SK-N-SH (cell line): ENCODE measurements at regions not wholly inside any gene's neighbourhood (a gene's known extent, or its start where the extent isn't known, plus 50 kb on each side); places are given as distances from the start of the nearest gene placed in this dataset.
"Not testable (repeated sequence)": the region's sequence is repeated elsewhere in the genome, so short reads cannot be mapped to it uniquely, and the experiment has no call there.

Experiments
- CTCF ChIA-PET: fragments of 300-600, 350-600 bp; formaldehyde crosslinking; extraction: SDS; loops from one replicate; lab custom pipeline; 2021; lab: Yijun Ruan, JAX
- POLR2A ChIA-PET: fragments of 350-600 bp; sonication (Branson Sonifier 250); formaldehyde crosslinking; extraction: SDS; loops from one replicate; lab custom pipeline; 2020; ENCODE audit warnings: antibody characterized with exemption, inconsistent platforms; lab: Yijun Ruan, JAX
- DNase-seq: peaks from one replicate; pipeline ENCODE4 v3.0.0; 2012
- H2AFZ ChIP-seq: fragments of 200-600 bp; sonication (generic); 2 replicates; pipeline ENCODE4 v1.8.1; 2016; ENCODE audit warnings: antibody characterized with exemption, mild to moderate bottlenecking, low read depth
- H3F3A ChIP-seq: fragments of 200-600 bp; sonication (generic); replicated peaks from 2 replicates; pipeline ENCODE3; 2016; ENCODE audit warnings: antibody characterized with exemption, mild to moderate bottlenecking; ENCODE audit not compliant: insufficient read depth
- H3K27ac ChIP-seq, 2 experiments: fragments of 200-500 bp in 1 of 2; fragments of 200-600 bp in 1 of 2; sonication (Bioruptor generic) in 1 of 2; sonication (generic), shearing (Covaris generic) in 1 of 2; 2 replicates each; pipeline versions ENCODE4 v1.5.1 to v1.6.1; 2014 to 2016; ENCODE audit warnings: low read depth in 2 of 2, inconsistent platforms in 1 of 2, low read length in 1 of 2, mild to moderate bottlenecking in 1 of 2, mixed read lengths in 1 of 2
- H3K27me3 ChIP-seq: fragments of 200-600 bp; sonication (generic), shearing (Covaris generic); 2 replicates; pipeline ENCODE4 v1.6.1; 2016; ENCODE audit warnings: mixed run types; ENCODE audit not compliant: insufficient read depth
- H3K36me3 ChIP-seq, 2 experiments: fragments of 200-500 bp in 1 of 2; fragments of 200-600 bp in 1 of 2; sonication (Bioruptor generic) in 1 of 2; sonication (generic) in 1 of 2; replicated peaks in 1 of 2; 2 replicates each; pipeline versions ENCODE3 to v1.5.1; 2014 to 2016; ENCODE audit warnings: low read length in 1 of 2, mild to moderate bottlenecking in 1 of 2; ENCODE audit not compliant: insufficient read depth in 2 of 2, control insufficient read depth in 1 of 2
- H3K4me1 ChIP-seq, 2 experiments: fragments of 200-500 bp in 1 of 2; fragments of 200-600 bp in 1 of 2; sonication (Bioruptor generic) in 1 of 2; sonication (generic), shearing (Covaris generic) in 1 of 2; 2 replicates each; pipeline versions ENCODE4 v1.5.1 to v1.6.1; 2014 to 2016; ENCODE audit warnings: low read depth in 1 of 2, low read length in 1 of 2, mixed run types in 1 of 2; ENCODE audit not compliant: insufficient read depth in 2 of 2, control insufficient read depth in 1 of 2
- H3K4me2 ChIP-seq: fragments of 200-600 bp; sonication (generic), shearing (Covaris generic); 2 replicates; pipeline ENCODE4 v1.6.1; 2017; ENCODE audit warnings: mixed run types
- H3K4me3 ChIP-seq, 2 experiments: fragments of 200-500 bp in 1 of 2; fragments of 200-600 bp in 1 of 2; sonication (Bioruptor generic) in 1 of 2; sonication (generic), shearing (Covaris generic) in 1 of 2; 2 replicates each; pipeline versions ENCODE4 v1.5.1 to v1.8.1; 2014 to 2016; ENCODE audit warnings: low read depth in 2 of 2, inconsistent platforms in 1 of 2, low read length in 1 of 2, mild to moderate bottlenecking in 1 of 2, mixed read lengths in 1 of 2, moderate library complexity in 1 of 2
- H3K79me2 ChIP-seq: fragments of 200-600 bp; sonication (generic); 2 replicates; pipeline ENCODE4 v1.8.1; 2017; ENCODE audit warnings: mild to moderate bottlenecking; ENCODE audit not compliant: insufficient read depth
- H3K9ac ChIP-seq: fragments of 200-600 bp; sonication (generic); 2 replicates; pipeline ENCODE4 v1.6.1; 2017; ENCODE audit warnings: mixed run types
- H3K9me2 ChIP-seq: fragments of 200-600 bp; sonication (generic); 2 replicates; pipeline ENCODE4 v1.6.1; 2017; ENCODE audit warnings: mixed run types
- H3K9me3 ChIP-seq: fragments of 200-600 bp; sonication (generic); 2 replicates; pipeline ENCODE4 v1.6.1; 2017; ENCODE audit warnings: mixed run types, mild to moderate bottlenecking, moderate library complexity
- H4K20me1 ChIP-seq: fragments of 200-600 bp; sonication (generic); 2 replicates; pipeline ENCODE4 v1.6.1; 2017; ENCODE audit warnings: mild to moderate bottlenecking, mixed run types; ENCODE audit not compliant: insufficient read depth
- CHD2 ChIP-seq: fragments of 150-350 bp; IDR thresholded peaks from 2 replicates; pipeline ENCODE4 v1.6.1; 2018; ENCODE audit warnings: low read length; ENCODE audit not compliant: partially characterized antibody
- ELF1 ChIP-seq: IDR thresholded peaks from 2 replicates; pipeline ENCODE4 v1.4.0; 2012
- MEF2A ChIP-seq: IDR thresholded peaks from 2 replicates; pipeline ENCODE4 v1.4.0; 2012; ENCODE audit warnings: low read depth, borderline replicate concordance
- MXI1 ChIP-seq: IDR thresholded peaks from 2 replicates; pipeline ENCODE4 v1.6.1; 2012; ENCODE audit warnings: mild to moderate bottlenecking, low read depth, low read length, improper control_type of control experiment
- RAD21 ChIP-seq: IDR thresholded peaks from 2 replicates; pipeline ENCODE4 v1.6.1; 2012; ENCODE audit warnings: mild to moderate bottlenecking, low read length
- RCOR1 ChIP-seq: fragments of 150-350 bp; IDR thresholded peaks from 2 replicates; pipeline ENCODE4 v1.6.1; 2017; ENCODE audit warnings: antibody characterized with exemption, low read length
- SMC3 ChIP-seq: IDR thresholded peaks from 2 replicates; pipeline ENCODE4 v1.6.1; 2012; ENCODE audit warnings: low read depth, low read length, improper control_type of control experiment
- TEAD4 ChIP-seq: IDR thresholded peaks from 2 replicates; pipeline ENCODE4 v1.4.0; 2012; ENCODE audit warnings: mild to moderate bottlenecking, borderline replicate concordance; ENCODE audit not compliant: insufficient read depth
- WGBS: methylation state at CpG from one replicate; pipeline ENCODE4 v1.1.6; 2017; ENCODE audit warnings: low lambda C conversion rate; 5-methylcytosine and 5-hydroxymethylcytosine counted together
- TF ChIP-seq, protein P1 (sequence below): IDR thresholded peaks from 2 replicates; pipeline ENCODE4 v1.4.0; 2012; ENCODE audit warnings: low read depth, borderline replicate concordance
- TF ChIP-seq, protein P2 (sequence below): IDR thresholded peaks from 2 replicates; pipeline ENCODE4 v1.6.1; 2012; ENCODE audit warnings: mild to moderate bottlenecking, low read depth, low read length, moderate library complexity

DNA sequence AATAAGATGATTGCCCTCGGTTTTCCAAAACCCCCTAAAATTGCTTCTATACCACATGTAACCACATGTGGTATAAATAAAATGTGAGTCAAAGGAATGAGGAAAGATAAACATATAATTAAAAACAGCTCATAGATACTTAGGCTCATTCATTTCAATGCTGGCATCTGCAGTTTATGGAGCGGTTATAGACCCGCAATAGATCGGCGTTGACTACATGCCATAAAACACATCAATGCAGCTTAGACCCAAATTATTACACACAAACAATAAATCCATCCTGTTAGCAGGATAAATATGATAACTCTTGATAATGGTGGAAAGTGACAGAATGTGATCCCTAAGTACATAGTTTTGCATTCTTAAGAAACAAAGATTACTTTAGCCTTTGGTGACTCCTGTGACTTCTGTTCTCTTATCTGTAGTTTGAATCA is 143.7 kb downstream of the NR2F2 start:
- H3K9ac ChIP-seq = no peak overlapping the region
- no peaks in the 10 kb centered on the region for H3K36me3 ChIP-seq
- H3K4me3 ChIP-seq = no peak overlapping the region
- POLR2A ChIA-PET = no interaction called here
- no peaks in the 10 kb centered on the region; the same call in 1 of the 2 replicates for H3K9me3 ChIP-seq
- no peak overlapping the region for H2AFZ ChIP-seq
- DNase-seq = peak; percentile 35
- H4K20me1 ChIP-seq = no peaks in the 10 kb centered on the region
- H3K79me2 ChIP-seq = no peaks in the 10 kb centered on the region
- CTCF ChIA-PET = interaction anchor here (0.8 kb wide), 1 partner anchor 31 kb away, joined by 3 read pairs; no protein-coding TSS in a partner anchor
- H3K4me2 ChIP-seq = no peak overlapping the region
- H3K27ac ChIP-seq = no peak overlapping the region
- no peaks in the 10 kb centered on the region for H3F3A ChIP-seq
- no peaks in the 10 kb centered on the region for H3K9me2 ChIP-seq
- 17% methylated on average over 5 of the region's 5 CpGs for WGBS
- TF ChIP-seq RCOR1 (peak; percentile 30; the same call in 1 of the 2 replicates), ELF1 (no peak), SMC3 (no peak)
- no peaks in the 10 kb centered on the region for H3K27me3 ChIP-seq
- no peaks in the 10 kb centered on the region; a peak in 2 of 4 replicates for H3K4me1 ChIP-seq

DNA sequence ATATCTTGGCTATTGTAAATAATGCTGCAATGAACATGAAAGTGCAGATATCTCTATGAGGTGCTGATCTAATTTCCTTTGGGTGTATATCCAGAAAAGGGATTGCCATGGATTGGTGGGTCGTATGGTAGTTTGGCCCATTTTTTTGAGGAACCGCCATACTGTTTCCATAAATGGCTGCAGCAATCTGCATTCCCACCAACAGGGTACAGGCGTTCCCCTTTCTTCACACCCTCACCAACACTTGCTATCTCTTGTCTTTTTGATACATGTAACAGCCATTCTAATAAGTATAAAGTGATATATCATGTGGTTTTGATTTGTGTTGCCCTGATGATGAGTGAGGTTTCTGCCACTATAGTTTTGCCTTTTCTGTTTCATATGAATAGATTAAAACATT is 146.7 kb downstream of the NR2F2 start:
- H3F3A ChIP-seq = no peaks in the 10 kb centered on the region
- no peaks in the 10 kb centered on the region; a peak in 2 of 4 replicates for H3K4me1 ChIP-seq
- no peaks in the 10 kb centered on the region for H3K9me2 ChIP-seq
- H3K36me3 ChIP-seq = no peaks in the 10 kb centered on the region
- H3K4me2 ChIP-seq = no peak overlapping the region
- no peaks in the 10 kb centered on the region for H3K79me2 ChIP-seq
- H3K9me3 ChIP-seq = no peaks in the 10 kb centered on the region
- no peaks in the 10 kb centered on the region for H4K20me1 ChIP-seq
- H3K27me3 ChIP-seq = no peaks in the 10 kb centered on the region
- POLR2A ChIA-PET = no interaction called here
- H3K9ac ChIP-seq = no peak overlapping the region
- CTCF ChIA-PET = no interaction called here
- H2AFZ ChIP-seq = no peak overlapping the region
- DNase-seq = no peak
- no peak overlapping the region for H3K4me3 ChIP-seq
- H3K27ac ChIP-seq = no peak overlapping the region
- TF ChIP-seq CHD2 (no peak), TEAD4 (no peak), RAD21 (no peak), MXI1 (no peak), MEF2A (no peak)
- TF ChIP-seq, protein P1, sequence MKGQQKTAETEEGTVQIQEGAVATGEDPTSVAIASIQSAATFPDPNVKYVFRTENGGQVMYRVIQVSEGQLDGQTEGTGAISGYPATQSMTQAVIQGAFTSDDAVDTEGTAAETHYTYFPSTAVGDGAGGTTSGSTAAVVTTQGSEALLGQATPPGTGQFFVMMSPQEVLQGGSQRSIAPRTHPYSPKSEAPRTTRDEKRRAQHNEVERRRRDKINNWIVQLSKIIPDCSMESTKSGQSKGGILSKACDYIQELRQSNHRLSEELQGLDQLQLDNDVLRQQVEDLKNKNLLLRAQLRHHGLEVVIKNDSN = no peak
- TF ChIP-seq, protein P2, sequence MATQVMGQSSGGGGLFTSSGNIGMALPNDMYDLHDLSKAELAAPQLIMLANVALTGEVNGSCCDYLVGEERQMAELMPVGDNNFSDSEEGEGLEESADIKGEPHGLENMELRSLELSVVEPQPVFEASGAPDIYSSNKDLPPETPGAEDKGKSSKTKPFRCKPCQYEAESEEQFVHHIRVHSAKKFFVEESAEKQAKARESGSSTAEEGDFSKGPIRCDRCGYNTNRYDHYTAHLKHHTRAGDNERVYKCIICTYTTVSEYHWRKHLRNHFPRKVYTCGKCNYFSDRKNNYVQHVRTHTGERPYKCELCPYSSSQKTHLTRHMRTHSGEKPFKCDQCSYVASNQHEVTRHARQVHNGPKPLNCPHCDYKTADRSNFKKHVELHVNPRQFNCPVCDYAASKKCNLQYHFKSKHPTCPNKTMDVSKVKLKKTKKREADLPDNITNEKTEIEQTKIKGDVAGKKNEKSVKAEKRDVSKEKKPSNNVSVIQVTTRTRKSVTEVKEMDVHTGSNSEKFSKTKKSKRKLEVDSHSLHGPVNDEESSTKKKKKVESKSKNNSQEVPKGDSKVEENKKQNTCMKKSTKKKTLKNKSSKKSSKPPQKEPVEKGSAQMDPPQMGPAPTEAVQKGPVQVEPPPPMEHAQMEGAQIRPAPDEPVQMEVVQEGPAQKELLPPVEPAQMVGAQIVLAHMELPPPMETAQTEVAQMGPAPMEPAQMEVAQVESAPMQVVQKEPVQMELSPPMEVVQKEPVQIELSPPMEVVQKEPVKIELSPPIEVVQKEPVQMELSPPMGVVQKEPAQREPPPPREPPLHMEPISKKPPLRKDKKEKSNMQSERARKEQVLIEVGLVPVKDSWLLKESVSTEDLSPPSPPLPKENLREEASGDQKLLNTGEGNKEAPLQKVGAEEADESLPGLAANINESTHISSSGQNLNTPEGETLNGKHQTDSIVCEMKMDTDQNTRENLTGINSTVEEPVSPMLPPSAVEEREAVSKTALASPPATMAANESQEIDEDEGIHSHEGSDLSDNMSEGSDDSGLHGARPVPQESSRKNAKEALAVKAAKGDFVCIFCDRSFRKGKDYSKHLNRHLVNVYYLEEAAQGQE = no peak
- WGBS = 36% methylated on average over 3 of the region's 3 CpGs

DNA sequence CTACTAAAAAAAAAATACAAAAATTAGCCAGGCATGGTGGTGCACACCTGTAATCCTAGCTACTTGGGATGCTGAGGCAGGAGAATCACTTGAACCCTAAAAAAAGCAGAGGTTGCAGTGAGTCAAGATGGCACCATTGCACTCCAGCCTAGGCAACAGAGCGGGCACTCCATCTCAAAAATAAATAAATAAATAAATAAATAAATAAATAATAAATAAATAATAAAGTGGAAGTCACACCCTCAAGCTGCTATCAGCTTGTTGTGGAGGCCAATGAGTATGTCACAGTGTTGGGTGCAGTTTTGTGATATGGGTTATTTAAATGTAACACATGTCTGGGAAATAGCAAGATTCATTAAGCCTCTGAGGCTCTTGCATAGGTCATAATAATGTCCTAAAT is 153.9 kb downstream of the NR2F2 start:
- 37% methylated on average over 1 of the region's 1 CpG for WGBS
- CTCF ChIA-PET = not testable (repeated sequence)

More for the DNA sequence above, 153.9 kb downstream of the NR2F2 start:
- H3K9ac ChIP-seq, H3K27ac ChIP-seq, H3K4me1 ChIP-seq, H2AFZ ChIP-seq, POLR2A ChIA-PET, H3K79me2 ChIP-seq, H3F3A ChIP-seq, H3K9me2 ChIP-seq, H3K9me3 ChIP-seq, H3K36me3 ChIP-seq, H3K4me2 ChIP-seq, H3K4me3 ChIP-seq, DNase-seq, H3K27me3 ChIP-seq, H4K20me1 ChIP-seq: not testable (repeated sequence)
